Loucy (cell line): ENCODE measurements at regions not wholly inside any gene's neighbourhood (a gene's known extent, or its start where the extent isn't known, plus 50 kb on each side); places are given as distances from the start of the nearest gene placed in this dataset.

Experiments used
- CTCF ChIP-seq: fragments of 200-600 bp; sonication (generic); conservative IDR thresholded peaks from 2 replicates; pipeline ENCODE4 v1.5.1; 2014; ENCODE audit warnings: mild to moderate bottlenecking, antibody characterized with exemption, low read length
- EZH2phosphoT487 ChIP-seq: fragments of 200-600 bp; IDR thresholded peaks from 2 replicates; pipeline ENCODE4 v1.6.1; 2018; ENCODE audit warnings: antibody characterized with exemption, mild to moderate bottlenecking, moderate library complexity, borderline replicate concordance

GRCh38 chr10:120108916-120109315 lies 216.4 kb downstream of the SEC23IP start:
- TF ChIP-seq EZH2phosphoT487 = no peak
- TF ChIP-seq CTCF = no peak
